SIG-M5 treated with dmso at 0.1 percent for 504 hours (cell line): ENCODE measurements at regions not wholly inside any gene's neighbourhood (a gene's known extent, or its start where the extent isn't known, plus 50 kb on each side); places are given as distances from the start of the nearest gene placed in this dataset.

Experiments used
- DNase-seq: peaks from one replicate; lab custom pipeline; 2025; ENCODE audit not compliant: unreplicated experiment; lab: John Stamatoyannopoulos, UW

GRCh38 chr11:115921986-115922385 is 417.8 kb upstream of the CADM1 start:
- DNase-seq, result no peak

GRCh38 chr11:115921540-115921939 is 417.3 kb upstream of the CADM1 start:
- DNase-seq, result no peak

- DNase-seq, result no peak
These were observed 416.7 kb upstream of the CADM1 start for GRCh38 chr11:115920841-115921480.

DNA sequence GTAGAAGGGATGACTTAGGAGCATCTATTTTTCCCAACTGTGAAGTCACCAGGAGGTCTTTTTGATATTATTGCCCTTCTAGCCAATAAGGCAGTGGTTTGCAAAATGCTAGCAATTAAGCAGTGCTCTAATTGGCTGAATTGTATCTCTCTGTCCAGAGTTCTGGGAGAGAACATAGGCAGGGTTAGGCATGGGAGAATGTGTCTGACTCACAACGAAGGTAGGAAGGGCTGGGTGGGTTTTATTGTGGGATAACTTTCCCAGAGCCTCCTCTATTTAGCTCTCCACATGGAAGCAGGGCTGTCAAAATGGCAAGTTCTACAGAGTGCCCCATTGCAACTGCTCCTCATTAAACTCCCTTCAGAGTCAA is 415.9 kb upstream of the CADM1 start:
- DNase-seq, result no peak

GRCh38 chr11:115919341-115920091 is 415.3 kb upstream of the CADM1 start:
- no peak for DNase-seq

GRCh38 chr11:115918576-115918975 is 414.4 kb upstream of the CADM1 start:
- DNase-seq, result no peak

DNA sequence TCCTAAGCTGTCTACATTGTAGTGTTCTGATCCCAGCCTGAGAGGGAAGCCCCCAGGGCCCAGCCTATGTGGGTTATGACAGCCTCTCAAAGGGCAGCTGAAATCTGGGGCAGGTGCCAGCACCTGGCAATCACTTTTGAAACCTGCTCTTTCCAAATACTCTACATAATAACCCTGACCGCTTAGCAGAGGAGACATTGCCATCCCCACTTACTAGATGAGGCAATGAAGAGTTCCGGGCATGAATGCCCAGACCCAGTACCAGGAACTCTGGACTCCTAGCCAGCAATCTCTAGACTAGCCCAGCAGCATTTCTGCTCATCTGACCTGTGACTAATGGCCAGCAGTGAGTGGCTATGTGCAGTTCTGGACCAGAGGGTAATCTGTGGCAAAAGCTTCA is 412.4 kb upstream of the CADM1 start:
- no peak for DNase-seq

- no peak for DNase-seq
These were observed 408.3 kb upstream of the CADM1 start for GRCh38 chr11:115912484-115912945.

GRCh38 chr11:115911613-115912346 is 407.6 kb upstream of the CADM1 start:
- DNase-seq, result no peak

- DNase-seq, result no peak
These were observed 406.2 kb upstream of the CADM1 start for GRCh38 chr11:115910379-115910778.

DNA sequence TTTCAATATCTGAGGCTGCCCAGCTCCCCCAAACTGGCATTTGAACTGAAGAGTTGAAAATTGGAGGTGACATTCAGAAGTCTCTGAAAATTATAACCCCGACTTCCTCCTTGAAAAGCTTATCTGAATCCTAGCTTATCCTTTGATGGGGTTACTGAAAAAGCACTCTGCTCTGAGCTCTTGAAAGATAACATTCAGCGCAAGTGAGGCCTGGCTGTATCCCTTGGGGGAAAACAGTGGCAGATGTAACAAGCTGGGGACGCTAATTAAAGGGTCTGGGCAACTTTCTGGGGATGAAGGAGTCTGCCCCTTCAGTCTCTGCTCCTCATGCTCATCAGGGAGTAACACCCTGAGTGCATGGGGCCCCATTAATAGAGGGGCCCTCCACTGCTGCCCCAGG is 402.0 kb upstream of the CADM1 start:
- no peak for DNase-seq

GRCh38 chr11:115905341-115906000 is 401.3 kb upstream of the CADM1 start:
- DNase-seq, result no peak

- no peak for DNase-seq
These were observed 399.0 kb upstream of the CADM1 start for GRCh38 chr11:115903179-115903578.

- no peak for DNase-seq
These were observed 396.9 kb upstream of the CADM1 start for GRCh38 chr11:115901069-115901468.

DNA sequence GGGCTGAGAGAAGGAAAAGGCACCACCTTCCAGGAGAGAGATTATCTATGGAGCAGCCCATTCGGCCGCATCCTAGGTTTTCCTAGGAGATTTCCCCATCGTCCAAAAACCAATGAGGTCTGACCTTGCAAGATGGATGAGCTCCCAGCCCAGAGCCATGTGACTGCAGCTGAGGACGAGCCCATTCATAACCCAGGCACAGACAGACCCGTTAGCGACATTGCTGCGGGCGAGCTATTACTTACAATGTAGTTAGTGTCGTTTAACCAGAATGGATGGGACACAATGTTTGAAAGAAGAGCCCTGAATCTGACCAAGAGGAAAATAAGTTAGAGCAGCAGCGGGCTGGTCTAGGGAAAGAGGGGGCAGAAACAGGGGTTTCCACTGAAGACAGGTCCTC is 395.9 kb upstream of the CADM1 start:
- DNase-seq, result no peak

DNA sequence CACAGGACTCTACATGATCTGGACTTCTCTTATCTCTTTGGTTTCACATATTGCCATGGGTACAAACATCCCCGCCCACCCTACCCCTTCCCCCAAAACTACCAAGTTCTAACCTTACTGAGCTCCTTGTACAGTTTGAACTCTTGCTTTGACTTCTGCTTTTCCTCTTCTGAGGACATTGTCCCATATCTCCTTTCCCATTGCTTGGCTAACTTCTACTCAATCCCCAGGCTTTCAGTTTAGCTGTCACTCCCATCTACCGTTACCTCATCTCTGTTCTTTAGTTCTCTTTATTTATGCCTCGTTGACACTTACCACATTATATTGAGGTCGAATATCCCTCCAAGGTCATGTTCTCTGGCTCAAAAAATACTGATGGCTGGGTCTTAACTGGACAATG is 393.5 kb upstream of the CADM1 start:
- no peak for DNase-seq

GRCh38 chr11:115896084-115896483 is 391.9 kb upstream of the CADM1 start:
- DNase-seq, result no peak

GRCh38 chr11:115895594-115895993 is 391.4 kb upstream of the CADM1 start:
- DNase-seq, result no peak

GRCh38 chr11:115894176-115894575 is 390.0 kb upstream of the CADM1 start:
- DNase-seq, result no peak

DNA sequence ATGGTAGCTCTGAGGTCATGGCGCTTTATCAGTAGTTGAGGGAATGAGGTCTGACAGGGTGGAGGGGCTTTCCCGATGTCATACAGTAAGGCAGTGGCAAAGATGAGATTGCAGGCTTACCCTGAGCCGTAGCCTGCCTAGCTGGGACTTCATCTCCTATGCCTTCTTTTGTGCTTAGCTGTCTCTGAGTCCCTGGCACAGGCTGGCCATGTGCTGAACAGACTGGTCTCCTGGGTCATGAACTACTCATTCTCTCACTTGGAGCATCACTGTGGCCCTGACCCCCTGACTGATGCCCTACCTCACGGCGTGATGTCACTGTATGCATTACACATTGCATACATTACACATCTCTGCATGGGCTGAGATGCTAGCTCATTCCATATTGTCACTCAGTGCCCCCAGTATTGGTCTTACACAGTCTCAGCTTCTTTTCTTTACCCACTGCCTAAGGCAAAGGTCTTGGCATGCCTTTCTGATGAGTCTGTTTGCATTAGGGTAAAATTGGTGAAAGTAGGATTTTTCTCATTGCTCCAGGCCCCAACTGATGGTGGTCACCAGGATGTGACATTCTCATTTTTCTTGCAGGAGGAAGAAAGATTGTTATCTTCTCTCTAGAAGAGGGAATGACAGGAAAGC is 389.4 kb upstream of the CADM1 start:
- DNase-seq, result no peak

DNA sequence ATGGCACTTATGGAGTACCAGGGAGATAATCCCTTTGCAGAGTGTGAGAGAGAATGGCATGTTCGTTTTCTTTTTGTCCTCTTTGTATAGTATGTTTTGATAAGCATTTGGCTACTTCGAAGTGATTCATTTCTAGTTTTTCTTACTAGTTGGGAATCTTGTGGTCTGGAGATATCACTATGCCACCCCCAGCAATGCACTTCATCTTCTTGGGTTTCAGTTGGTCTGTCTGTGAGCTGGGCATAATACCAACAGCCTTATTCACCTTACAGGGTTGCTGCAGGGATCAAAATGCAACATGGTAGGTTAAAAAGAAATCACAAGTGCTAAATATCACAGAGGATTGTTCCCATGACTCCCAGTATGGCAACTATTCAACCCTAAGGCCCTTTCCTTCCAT is 387.8 kb upstream of the CADM1 start:
- DNase-seq, result no peak
